H9 (cell line): ENCODE measurements at regions not wholly inside any gene's neighbourhood (a gene's known extent, or its start where the extent isn't known, plus 50 kb on each side); places are given as distances from the start of the nearest gene placed in this dataset.

Experiments
- DNase-seq: peaks from one replicate; pipeline ENCODE4 v3.0.0-alpha.2; 2017
- H2AFZ ChIP-seq: one replicate; pipeline ENCODE4 v1.6.1; 2013; ENCODE audit warnings: mild to moderate bottlenecking, low read length, control low read depth, moderate library complexity
- H2AK5ac ChIP-seq: 2 replicates; pipeline ENCODE4 v1.6.1; 2013; ENCODE audit warnings: low read length, control low read depth, mixed read lengths; ENCODE audit not compliant: insufficient read length
- H2BK120ac ChIP-seq: one replicate; pipeline ENCODE4 v1.6.1; 2013; ENCODE audit warnings: low read depth, mild to moderate bottlenecking, low read length, control low read depth, inconsistent platforms; ENCODE audit not compliant: poor library complexity, severe bottlenecking
- H2BK12ac ChIP-seq: 2 replicates; pipeline ENCODE4 v1.6.1; 2013; ENCODE audit warnings: low read length, control low read depth, mixed read lengths, low read depth; ENCODE audit not compliant: insufficient read length
- H2BK15ac ChIP-seq: 2 replicates; pipeline ENCODE4 v1.6.1; 2013; ENCODE audit warnings: low read depth, low read length, control low read depth
- H2BK20ac ChIP-seq: one replicate; pipeline ENCODE4 v1.6.1; 2013; ENCODE audit warnings: low read depth, mild to moderate bottlenecking, low read length, control low read depth, inconsistent platforms; ENCODE audit not compliant: poor library complexity, severe bottlenecking
- H2BK5ac ChIP-seq: 2 replicates; pipeline ENCODE4 v1.6.1; 2013; ENCODE audit warnings: low read length, control low read depth, mixed read lengths; ENCODE audit not compliant: insufficient read length
- H3K14ac ChIP-seq: 2 replicates; pipeline ENCODE4 v1.6.1; 2013; ENCODE audit warnings: low read length, control low read depth; ENCODE audit not compliant: insufficient read depth
- H3K18ac ChIP-seq: 2 replicates; pipeline ENCODE4 v1.6.1; 2013; ENCODE audit warnings: low read depth, mild to moderate bottlenecking, mixed read lengths, low read length, control low read depth; ENCODE audit not compliant: insufficient read length
- H3K23ac ChIP-seq: 2 replicates; pipeline ENCODE4 v1.6.1; 2013; ENCODE audit warnings: low read length, control low read depth, mixed read lengths, low read depth; ENCODE audit not compliant: insufficient read length
- H3K23me2 ChIP-seq: 2 replicates; pipeline ENCODE4 v1.6.1; 2013; ENCODE audit warnings: low read depth, mild to moderate bottlenecking, mixed read lengths, low read length, control low read depth; ENCODE audit not compliant: insufficient read length, poor library complexity, severe bottlenecking
- H3K27ac ChIP-seq: 2 replicates; pipeline ENCODE4 v1.5.1; 2013; ENCODE audit warnings: low read length, control low read depth, mixed read lengths, low read depth; ENCODE audit not compliant: insufficient read length
- H3K27me3 ChIP-seq: 2 replicates; pipeline ENCODE4 v1.6.1; 2013; ENCODE audit warnings: low read length, control low read depth, inconsistent platforms; ENCODE audit not compliant: insufficient read depth
- H3K4ac ChIP-seq: 2 replicates; pipeline ENCODE4 v1.6.1; 2013; ENCODE audit warnings: low read depth, mild to moderate bottlenecking, control low read depth, inconsistent platforms, low read length, moderate library complexity
- H3K4me1 ChIP-seq: 2 replicates; pipeline ENCODE4 v1.6.1; 2013; ENCODE audit warnings: low read length, control low read depth, inconsistent platforms; ENCODE audit not compliant: insufficient read depth
- H3K4me2 ChIP-seq: 2 replicates; pipeline ENCODE4 v1.6.1; 2013; ENCODE audit warnings: low read length, control low read depth, mixed read lengths; ENCODE audit not compliant: insufficient read length, insufficient read depth
- H3K56ac ChIP-seq: 2 replicates; pipeline ENCODE4 v1.6.1; 2013; ENCODE audit warnings: low read depth, mild to moderate bottlenecking, mixed read lengths, low read length, control low read depth; ENCODE audit not compliant: insufficient read length
- H3K79me1 ChIP-seq: 2 replicates; pipeline ENCODE4 v1.6.1; 2013; ENCODE audit warnings: low read depth, mild to moderate bottlenecking, moderate library complexity, low read length, control low read depth, inconsistent platforms; ENCODE audit not compliant: insufficient read depth, poor library complexity, severe bottlenecking
- H3K79me2 ChIP-seq: 2 replicates; pipeline ENCODE4 v1.6.1; 2013; ENCODE audit warnings: low read length, control low read depth, inconsistent platforms; ENCODE audit not compliant: insufficient read depth
- H3K9ac ChIP-seq: 2 replicates; pipeline ENCODE4 v1.6.1; 2013; ENCODE audit warnings: low read length, control low read depth, mixed read lengths; ENCODE audit not compliant: insufficient read length; ENCODE audit errors: extremely low read depth
- H3K9me3 ChIP-seq: one replicate; pipeline ENCODE4 v1.6.1; 2013; ENCODE audit warnings: low read depth, low read length, inconsistent platforms; ENCODE audit not compliant: control insufficient read depth
- H3T11ph ChIP-seq: one replicate; pipeline ENCODE4 v1.6.1; 2013; ENCODE audit warnings: mild to moderate bottlenecking, low read length, control low read depth, inconsistent platforms
- H4K20me1 ChIP-seq: one replicate; pipeline ENCODE4 v1.6.1; 2013; ENCODE audit not compliant: control insufficient read depth, insufficient read length, insufficient read depth
- H4K5ac ChIP-seq: 2 replicates; pipeline ENCODE4 v1.6.1; 2013; ENCODE audit warnings: low read depth, mild to moderate bottlenecking, mixed read lengths, low read length, control low read depth; ENCODE audit not compliant: insufficient read length
- H4K8ac ChIP-seq: replicated peaks from 2 replicates; pipeline ENCODE4 v1.6.1; 2013; ENCODE audit warnings: low read length, control low read depth, mixed read lengths, low read depth; ENCODE audit not compliant: insufficient read length
- H4K91ac ChIP-seq: 2 replicates; pipeline ENCODE4 v1.6.1; 2013; ENCODE audit warnings: low read depth, mild to moderate bottlenecking, moderate library complexity, mixed read lengths, low read length, control low read depth; ENCODE audit not compliant: insufficient read length
- H3K27ac Mint-ChIP-seq, 3 experiments: 2 replicates in 2 of 3; 3 replicates in 1 of 3; pipeline ENCODE4 v1.8.0; 2020 to 2021; ENCODE audit warnings: mixed read lengths in 3 of 3, mild to moderate bottlenecking in 1 of 3, moderate library complexity in 1 of 3
- H3K27me3 Mint-ChIP-seq: 2 replicates; pipeline ENCODE4 v1.8.0; 2021; ENCODE audit warnings: low read depth, mild to moderate bottlenecking, moderate library complexity, mixed read lengths
- H3K36me3 Mint-ChIP-seq, 3 experiments: 2 replicates in 2 of 3; 3 replicates in 1 of 3; pipeline ENCODE4 v1.8.0; 2020 to 2021; ENCODE audit warnings: low read depth in 3 of 3, mixed read lengths in 3 of 3; ENCODE audit not compliant: insufficient read depth in 1 of 3
- H3K4me1 Mint-ChIP-seq, 2 experiments: 2 replicates each; pipeline ENCODE4 v1.8.0; 2020; ENCODE audit warnings: mixed read lengths in 2 of 2
- H3K4me3 Mint-ChIP-seq, 2 experiments: 2 replicates in 1 of 2; 3 replicates in 1 of 2; pipeline ENCODE4 v1.8.0; 2020 to 2021; ENCODE audit warnings: mild to moderate bottlenecking in 2 of 2, mixed read lengths in 2 of 2, moderate library complexity in 1 of 2
- H3K9me3 Mint-ChIP-seq, 2 experiments: 2 replicates in 1 of 2; 3 replicates in 1 of 2; pipeline ENCODE4 v1.8.0; 2020; ENCODE audit warnings: mild to moderate bottlenecking in 2 of 2, mixed read lengths in 2 of 2, moderate library complexity in 1 of 2
- CTCF ChIP-seq: fragments of 200-600 bp; sonication (generic); conservative IDR thresholded peaks from 3 replicates; pipeline ENCODE4 v1.8.0; 2021; ENCODE audit warnings: antibody characterized with exemption, mild to moderate bottlenecking
- WGBS: extraction: QIAGEN DNeasy Blood & Tissue Kit; methylation state at CpG from one replicate; pipeline ENCODE4 v1.1.7; 2013; ENCODE audit warnings: missing lambda C conversion rate, low lambda C conversion rate, mixed read lengths; ENCODE audit not compliant: insufficient read length; ENCODE audit errors: extremely low coverage; 5-methylcytosine and 5-hydroxymethylcytosine counted together

GRCh38 chr6:105728995-105729394, 326.1 kb upstream of the PREP start:
- Histone ChIP-seq H3K27ac (no peak overlapping the region), H3K14ac (no peak overlapping the region), H3K79me2 (no peaks in the 10 kb centered on the region), H3K23me2 (no peaks in the 10 kb centered on the region), H2BK12ac (no peak overlapping the region), H2BK20ac (no peak overlapping the region), H2BK120ac (no peak overlapping the region), H4K91ac (no peak overlapping the region), H3K23ac (no peak overlapping the region), H3K4me2 (no peak overlapping the region), H3K56ac (no peak overlapping the region), H2AK5ac (no peak overlapping the region), H2BK5ac (no peak overlapping the region), H3K4ac (no peak overlapping the region), H3K9ac (no peak overlapping the region), H4K5ac (no peak overlapping the region), H3K9me3 (no peaks in the 10 kb centered on the region), H2BK15ac (no peak overlapping the region), H4K8ac (no peak overlapping the region), H2AFZ (no peak overlapping the region), H3K18ac (no peak overlapping the region), H4K20me1 (no peaks in the 10 kb centered on the region), H3K4me1 (no peaks in the 10 kb centered on the region), H3T11ph (no peak overlapping the region), H3K79me1 (no peaks in the 10 kb centered on the region), H3K27me3 (no peaks in the 10 kb centered on the region)
- no peak for TF ChIP-seq CTCF
- no peak overlapping the region for H3K27ac Mint-ChIP-seq
- DNase-seq: no peak
- H3K4me3 Mint-ChIP-seq: no peak overlapping the region
- H3K9me3 Mint-ChIP-seq: no peaks in the 10 kb centered on the region
- WGBS: no CpG with 5 or more reads among the region's 1 CpG
- H3K36me3 Mint-ChIP-seq: no peaks in the 10 kb centered on the region
- H3K4me1 Mint-ChIP-seq: no peaks in the 10 kb centered on the region
- no peaks in the 10 kb centered on the region for H3K27me3 Mint-ChIP-seq
